ENCODE measurements at regions not wholly inside any gene's neighbourhood (a gene's known extent, or its start where the extent isn't known, plus 50 kb on each side); places are given as distances from the start of the nearest gene placed in this dataset.
A peak's percentile ranks its signal among the peaks of the same experiment; 100 is the strongest.
"Not testable (repeated sequence)": the region's sequence is repeated elsewhere in the genome, so short reads cannot be mapped to it uniquely, and the experiment has no call there.

- no peak for DNase-seq (ENCODE audit: low spot score)
Measured at GRCh38 chr7:113389112-113389646, 270.8 kb upstream of the SMIM30 start.

- DNase-seq (ENCODE audit: low spot score): no peak
Measured at GRCh38 chr7:113383638-113384037, 265.3 kb upstream of the SMIM30 start.

GRCh38 chr7:113379746-113380145 is 261.4 kb upstream of the SMIM30 start:
- peak; percentile 81 for DNase-seq (ENCODE audit: low spot score)

- peak; percentile 79 for DNase-seq (ENCODE audit: low spot score)
Measured at GRCh38 chr7:113374955-113375354, 256.6 kb upstream of the SMIM30 start.

GRCh38 chr7:113373863-113374262 is 255.5 kb upstream of the SMIM30 start:
- DNase-seq (ENCODE audit: low spot score): no peak

GRCh38 chr7:113371416-113372043 is 253.2 kb upstream of the SMIM30 start:
- DNase-seq (ENCODE audit: low spot score): no peak

GRCh38 chr7:113370910-113371309 is 252.6 kb upstream of the SMIM30 start:
- peak; percentile 15 for DNase-seq (ENCODE audit: low spot score)

GRCh38 chr7:113368256-113368655 is 249.9 kb upstream of the SMIM30 start:
- DNase-seq (ENCODE audit: low spot score): no peak

- DNase-seq (ENCODE audit: low spot score): no peak
Measured at GRCh38 chr7:113367041-113367586, 248.8 kb upstream of the SMIM30 start.

- DNase-seq (ENCODE audit: low spot score): no peak
Measured at GRCh38 chr7:113366122-113366521, 247.8 kb upstream of the SMIM30 start.

GRCh38 chr7:113349339-113349738 is 231.0 kb upstream of the SMIM30 start:
- no peak for DNase-seq (ENCODE audit: low spot score)

GRCh38 chr7:113339661-113340060 is 221.3 kb upstream of the SMIM30 start:
- no peak for DNase-seq (ENCODE audit: low spot score)

GRCh38 chr7:113338071-113338696 is 219.8 kb upstream of the SMIM30 start:
- DNase-seq (ENCODE audit: low spot score): no peak

GRCh38 chr7:113336838-113337237 is 218.5 kb upstream of the SMIM30 start:
- DNase-seq (ENCODE audit: low spot score): not testable (repeated sequence)

GRCh38 chr7:113331155-113331898 is 213.0 kb upstream of the SMIM30 start:
- no peak for DNase-seq (ENCODE audit: low spot score)

- DNase-seq (ENCODE audit: low spot score): no peak
Measured at GRCh38 chr7:113321201-113321600, 202.8 kb upstream of the SMIM30 start.

- no peak for DNase-seq (ENCODE audit: low spot score)
Measured at GRCh38 chr7:113320419-113320818, 202.1 kb upstream of the SMIM30 start.

GRCh38 chr7:113314594-113314993 is 196.2 kb upstream of the SMIM30 start:
- no peak for DNase-seq (ENCODE audit: low spot score)

GRCh38 chr7:113308399-113308798 is 190.0 kb upstream of the SMIM30 start:
- no peak for DNase-seq (ENCODE audit: low spot score)

GRCh38 chr7:113307147-113307546 is 188.8 kb upstream of the SMIM30 start:
- DNase-seq (ENCODE audit: low spot score): no peak

GRCh38 chr7:113306302-113306701 is 187.9 kb upstream of the SMIM30 start:
- DNase-seq (ENCODE audit: low spot score): no peak

- no peak for DNase-seq (ENCODE audit: low spot score)
Measured at GRCh38 chr7:113304104-113304503, 185.8 kb upstream of the SMIM30 start.

GRCh38 chr7:113303388-113303787 is 185.0 kb upstream of the SMIM30 start:
- DNase-seq (ENCODE audit: low spot score): not testable (repeated sequence)
